ENCODE measurements at regions not wholly inside any gene's neighbourhood (a gene's known extent, or its start where the extent isn't known, plus 50 kb on each side); places are given as distances from the start of the nearest gene placed in this dataset.

DNA sequence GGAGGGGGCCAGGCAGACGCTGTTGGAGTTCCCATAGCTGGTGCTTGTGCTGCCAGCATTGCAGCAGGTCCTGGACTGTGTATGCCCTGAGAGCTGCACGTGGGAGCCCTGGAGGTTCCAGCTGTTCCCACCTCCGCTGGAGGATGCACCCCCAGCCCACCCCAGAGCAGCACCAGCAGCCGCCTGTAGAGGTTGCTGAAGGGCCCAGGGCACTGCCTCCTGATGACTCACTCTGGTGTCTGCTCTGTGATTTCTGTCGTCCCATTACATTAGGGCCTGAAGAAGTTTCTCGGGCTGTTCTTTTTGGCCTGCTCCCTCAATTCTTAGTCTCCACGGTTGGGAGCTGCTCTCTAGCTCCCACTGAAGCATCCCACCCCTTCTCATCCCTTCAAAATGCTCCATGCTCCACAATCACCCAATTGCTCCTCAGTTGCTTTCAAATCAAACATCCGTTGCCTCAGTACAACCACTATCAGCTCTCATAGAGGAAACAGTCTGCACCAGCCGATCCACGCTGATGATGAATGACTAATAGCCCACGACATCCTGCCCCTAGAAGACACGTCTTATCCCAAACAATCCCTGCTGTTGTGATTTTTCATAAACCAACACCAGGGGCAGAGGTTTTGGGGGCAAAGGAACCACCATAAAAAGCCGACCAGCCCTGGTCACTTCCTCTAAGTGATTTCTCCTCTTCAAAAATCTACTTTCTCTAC is 65.2 kb upstream of the RNF152 start:
- no peak for DNase-seq (ENCODE audit: low spot score in 2 of 2)
- Histone ChIP-seq H3K27me3 (ENCODE audit: low read depth) (no peaks in the 10 kb centered on the region), H3K9me3 (no peaks in the 10 kb centered on the region), H3K4me3 (no peak overlapping the region), H3K4me1 (no peaks in the 10 kb centered on the region), H3K36me3 (replicated peaks) (no peaks in the 10 kb centered on the region)
- in situ Hi-C loops (cut with MboI; ENCODE audit: low sequenced_read_pairs): no loop called here

GRCh38 chr18:61955644-61956043 is 62.8 kb upstream of the RNF152 start:
- no peaks in the 10 kb centered on the region for H3K9me3 ChIP-seq
- in situ Hi-C loops (cut with MboI; ENCODE audit: low sequenced_read_pairs): no loop called here

DNA sequence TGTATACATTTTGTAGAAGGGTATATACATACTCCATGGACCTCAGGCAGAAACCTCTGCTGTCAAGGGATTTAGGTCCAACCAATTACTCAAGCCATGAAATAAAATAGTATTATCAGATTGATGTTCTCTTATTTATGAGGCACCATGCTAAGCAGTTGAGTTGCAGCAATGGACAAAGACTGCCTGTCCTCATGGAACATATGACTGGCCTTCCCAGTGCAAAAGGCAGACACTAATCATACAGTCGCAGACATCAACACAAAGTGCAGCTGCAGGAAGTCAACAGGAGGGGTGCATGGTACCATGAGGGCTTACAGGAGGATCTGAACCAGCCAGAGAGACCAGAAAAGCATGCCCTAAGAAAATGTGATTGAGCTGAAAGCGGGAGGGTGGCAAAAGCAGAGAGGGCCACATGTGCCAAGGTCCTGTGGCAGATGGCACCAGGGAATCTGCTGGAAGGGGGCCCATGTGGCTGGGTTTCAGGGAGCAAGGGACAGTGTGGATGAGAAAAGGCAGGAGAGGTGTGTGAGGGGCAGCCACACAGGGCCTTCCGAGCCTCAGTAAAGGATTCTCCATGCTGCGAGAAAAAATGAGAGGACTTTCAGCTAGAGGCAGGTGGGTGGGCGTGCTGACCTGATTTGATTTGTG is 61.4 kb upstream of the RNF152 start:
- Histone ChIP-seq H3K36me3 (replicated peaks) (no peaks in the 10 kb centered on the region), H3K27me3 (ENCODE audit: low read depth) (no peaks in the 10 kb centered on the region), H3K4me1 (peaks cover under 1% of the 10 kb centered on the region), H3K9me3 (no peaks in the 10 kb centered on the region), H3K4me3 (no peak overlapping the region)
- in situ Hi-C loops (cut with MboI; ENCODE audit: low sequenced_read_pairs): no loop called here
- no peak for DNase-seq (ENCODE audit: low spot score in 2 of 2)

More at GRCh38 chr18:61955644-61956043, 62.8 kb upstream of the RNF152 start:
- no peak overlapping the region for H3K4me3 ChIP-seq
- H3K4me1 ChIP-seq: no peaks in the 10 kb centered on the region; the same call in 1 of the 2 replicates
- H3K27me3 ChIP-seq (ENCODE audit: low read depth): no peaks in the 10 kb centered on the region
- DNase-seq (ENCODE audit: low spot score in 2 of 2): no peak
- H3K36me3 ChIP-seq (replicated peaks): no peaks in the 10 kb centered on the region

DNA sequence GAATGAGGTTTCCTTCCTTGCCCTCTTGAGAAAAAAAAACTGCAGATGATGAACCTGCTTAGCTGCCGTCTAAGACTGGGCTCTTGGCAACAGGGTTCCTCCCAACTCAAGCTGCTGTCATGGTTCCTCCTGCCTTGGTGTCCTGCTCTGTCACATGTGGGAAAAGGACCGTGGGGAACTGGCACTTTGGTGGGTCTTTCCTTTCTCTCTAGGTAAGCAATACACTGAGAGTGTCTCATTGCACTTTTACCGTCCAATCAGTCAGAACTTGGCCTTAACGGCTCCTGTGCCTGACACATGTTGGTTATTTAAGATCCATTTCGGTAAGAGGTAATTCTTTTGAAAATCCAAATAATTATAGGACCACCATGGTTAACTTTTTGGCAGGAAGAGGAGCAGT is 60.8 kb upstream of the RNF152 start:
- peaks cover 6% of the 10 kb centered on the region for H3K4me1 ChIP-seq
- in situ Hi-C loops (cut with MboI; ENCODE audit: low sequenced_read_pairs): no loop called here
- no peaks in the 10 kb centered on the region for H3K36me3 ChIP-seq (replicated peaks)
- H3K9me3 ChIP-seq: no peaks in the 10 kb centered on the region
- no peaks in the 10 kb centered on the region for H3K27me3 ChIP-seq (ENCODE audit: low read depth)
- no peak overlapping the region for H3K4me3 ChIP-seq
- no peak for DNase-seq (ENCODE audit: low spot score in 2 of 2)

GRCh38 chr18:61953161-61953560 is 60.4 kb upstream of the RNF152 start:
- no peak overlapping the region for H3K4me3 ChIP-seq
- DNase-seq (ENCODE audit: low spot score in 2 of 2): no peak
- no peaks in the 10 kb centered on the region for H3K27me3 ChIP-seq (ENCODE audit: low read depth)
- H3K36me3 ChIP-seq (replicated peaks): no peaks in the 10 kb centered on the region
- peaks cover 11% of the 10 kb centered on the region for H3K4me1 ChIP-seq
- in situ Hi-C loops (cut with MboI; ENCODE audit: low sequenced_read_pairs): no loop called here
- H3K9me3 ChIP-seq: no peaks in the 10 kb centered on the region

DNA sequence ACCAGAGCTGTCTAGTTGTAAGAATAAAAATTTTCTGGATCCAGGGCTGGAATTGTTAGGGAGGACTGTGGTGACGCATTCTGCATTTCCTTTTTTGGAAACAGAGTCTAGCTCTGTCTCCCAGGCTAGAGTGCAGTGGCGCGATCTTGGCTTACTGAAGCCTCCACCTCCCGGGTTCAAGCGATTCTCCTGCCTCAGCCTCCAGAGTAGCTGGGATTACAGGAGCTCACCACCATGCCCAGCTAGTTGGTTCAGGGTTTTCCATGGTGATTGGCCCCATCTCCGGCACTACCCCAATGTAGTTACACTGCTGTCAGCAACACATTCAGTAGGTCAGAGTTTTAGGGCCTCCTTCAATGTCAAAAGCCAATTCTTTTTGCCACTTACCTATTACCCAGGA is 58.6 kb upstream of the RNF152 start:
- Histone ChIP-seq H3K4me3 (no peak overlapping the region), H3K4me1 (peaks cover 17% of the 10 kb centered on the region), H3K27me3 (ENCODE audit: low read depth) (no peaks in the 10 kb centered on the region), H3K9me3 (no peaks in the 10 kb centered on the region), H3K36me3 (replicated peaks) (no peaks in the 10 kb centered on the region)
- in situ Hi-C loops (cut with MboI; ENCODE audit: low sequenced_read_pairs): no loop called here
- no peak for DNase-seq (ENCODE audit: low spot score in 2 of 2)

GRCh38 chr18:61950371-61950770 is 57.6 kb upstream of the RNF152 start:
- in situ Hi-C loops (cut with MboI; ENCODE audit: low sequenced_read_pairs): no loop called here
- DNase-seq (ENCODE audit: low spot score in 2 of 2): no peak
- H3K9me3 ChIP-seq: no peaks in the 10 kb centered on the region
- H3K4me1 ChIP-seq: peaks cover 17% of the 10 kb centered on the region
- H3K36me3 ChIP-seq (replicated peaks): no peaks in the 10 kb centered on the region
- H3K27me3 ChIP-seq (ENCODE audit: low read depth): no peaks in the 10 kb centered on the region
- H3K4me3 ChIP-seq: no peak overlapping the region

- no peak overlapping the region for H3K4me3 ChIP-seq
- no peaks in the 10 kb centered on the region for H3K27me3 ChIP-seq (ENCODE audit: low read depth)
- peaks cover 17% of the 10 kb centered on the region for H3K4me1 ChIP-seq
- no peak for DNase-seq (ENCODE audit: low spot score in 2 of 2)
- no peaks in the 10 kb centered on the region for H3K36me3 ChIP-seq (replicated peaks)
- in situ Hi-C loops (cut with MboI; ENCODE audit: low sequenced_read_pairs): no loop called here
- no peaks in the 10 kb centered on the region for H3K9me3 ChIP-seq
Observed at GRCh38 chr18:61949946-61950345, 57.1 kb upstream of the RNF152 start.

DNA sequence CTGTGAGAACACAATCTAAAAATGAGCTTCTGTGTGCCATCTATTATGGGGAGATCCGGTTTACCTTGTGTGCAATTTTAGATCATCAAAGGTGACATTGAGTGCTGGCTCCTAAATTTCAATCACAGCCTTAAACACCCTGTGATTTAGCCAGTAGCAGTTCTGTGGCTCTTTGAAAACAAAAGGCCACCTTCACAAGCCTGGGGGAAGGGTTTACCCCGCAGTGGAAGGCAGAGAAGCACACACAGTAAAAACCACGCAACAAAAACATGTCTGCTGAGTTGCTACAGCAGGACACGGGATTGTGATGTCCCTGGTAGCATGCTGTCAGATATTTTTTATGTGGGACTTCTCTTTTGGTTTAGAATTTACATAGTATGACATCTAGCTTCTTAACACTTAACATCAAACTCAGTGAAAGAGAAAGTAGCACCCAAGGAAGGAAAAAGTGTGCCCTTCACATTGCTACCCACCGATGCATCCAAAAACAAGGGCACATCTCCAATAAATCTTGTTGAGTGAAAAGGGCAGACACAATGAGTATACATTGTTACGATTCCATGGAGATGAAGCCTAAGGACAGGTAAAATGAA is 56.1 kb upstream of the RNF152 start:
- in situ Hi-C loops (cut with MboI; ENCODE audit: low sequenced_read_pairs): no loop called here
- no peak for DNase-seq (ENCODE audit: low spot score in 2 of 2)
- H3K27me3 ChIP-seq (ENCODE audit: low read depth): no peaks in the 10 kb centered on the region
- H3K4me3 ChIP-seq: no peak overlapping the region
- H3K36me3 ChIP-seq (replicated peaks): no peaks in the 10 kb centered on the region
- H3K4me1 ChIP-seq: peaks cover 20% of the 10 kb centered on the region
- H3K9me3 ChIP-seq: no peaks in the 10 kb centered on the region

DNA sequence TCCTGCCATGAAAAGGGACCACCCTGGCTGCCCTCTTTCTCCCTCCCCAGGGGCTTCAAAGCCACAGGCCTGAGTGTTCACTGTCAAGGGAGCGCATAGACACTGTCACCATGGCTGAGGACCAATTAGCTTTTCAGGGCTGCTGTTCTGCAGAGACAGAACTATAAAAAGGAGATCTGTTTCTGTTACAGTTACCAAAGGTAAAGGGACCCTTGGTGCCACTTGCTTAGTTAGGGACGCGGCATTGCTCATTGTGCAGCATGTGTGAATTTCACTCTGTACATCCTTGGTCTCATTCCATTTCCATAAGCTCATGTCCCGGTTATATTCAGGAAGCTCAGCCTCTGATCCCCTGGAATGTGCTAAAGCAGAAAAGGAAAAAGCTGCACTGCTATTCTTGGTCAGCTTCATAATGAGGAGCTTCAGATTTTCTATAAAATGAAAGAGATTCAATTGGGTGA is 55.5 kb upstream of the RNF152 start:
- Histone ChIP-seq H3K27me3 (ENCODE audit: low read depth) (no peaks in the 10 kb centered on the region), H3K9me3 (no peaks in the 10 kb centered on the region), H3K36me3 (replicated peaks) (no peaks in the 10 kb centered on the region), H3K4me3 (no peak overlapping the region), H3K4me1 (peaks cover 21% of the 10 kb centered on the region)
- DNase-seq (ENCODE audit: low spot score in 2 of 2): peak; percentile 22 to 39
- in situ Hi-C loops (cut with MboI; ENCODE audit: low sequenced_read_pairs): no loop called here

- in situ Hi-C loops (cut with MboI; ENCODE audit: low sequenced_read_pairs): no loop called here
- Histone ChIP-seq H3K4me3 (no peak overlapping the region), H3K36me3 (replicated peaks) (no peaks in the 10 kb centered on the region), H3K27me3 (ENCODE audit: low read depth) (no peaks in the 10 kb centered on the region), H3K9me3 (no peaks in the 10 kb centered on the region), H3K4me1 (peaks cover 21% of the 10 kb centered on the region)
- no peak for DNase-seq (ENCODE audit: low spot score in 2 of 2)
Observed at GRCh38 chr18:61946449-61946848, 53.6 kb upstream of the RNF152 start.

GRCh38 chr18:61943175-61943964 is 50.6 kb upstream of the RNF152 start:
- Histone ChIP-seq H3K27me3 (ENCODE audit: low read depth) (no peaks in the 10 kb centered on the region), H3K4me3 (no peak overlapping the region), H3K36me3 (replicated peaks) (no peaks in the 10 kb centered on the region), H3K9me3 (no peaks in the 10 kb centered on the region), H3K4me1 (peaks cover 23% of the 10 kb centered on the region)
- in situ Hi-C loops (cut with MboI; ENCODE audit: low sequenced_read_pairs): no loop called here
- DNase-seq (ENCODE audit: low spot score in 2 of 2): no peak
